ENCODE measurements at regions not wholly inside any gene's neighbourhood (a gene's known extent, or its start where the extent isn't known, plus 50 kb on each side); places are given as distances from the start of the nearest gene placed in this dataset.
"Not testable (repeated sequence)": the region's sequence is repeated elsewhere in the genome, so short reads cannot be mapped to it uniquely, and the experiment has no call there.

- no peak overlapping the region for H3K27ac ChIP-seq (ENCODE audit: low read length)
- H3K27me3 ChIP-seq (ENCODE audit: low read depth, low read length) = no peaks in the 10 kb centered on the region
- no peaks in the 10 kb centered on the region for H3K4me1 ChIP-seq (ENCODE audit: control insufficient read depth in 1 of 2, insufficient read depth in 2 of 2, low read length in 2 of 2)
- H3K36me3 ChIP-seq (ENCODE audit: control insufficient read depth in 1 of 2, insufficient read depth in 2 of 2, low read length in 2 of 2) = no peaks in the 10 kb centered on the region
- no peak overlapping the region for H3K4me3 ChIP-seq (ENCODE audit: low read depth in 1 of 2, low read length in 2 of 2)
- H3K9me3 ChIP-seq (ENCODE audit: control insufficient read depth in 1 of 2, low read length in 2 of 2) = no peaks in the 10 kb centered on the region
Measured at GRCh38 chr13:50613356-50613831, 230.1 kb downstream of the DLEU7 start.

- Histone ChIP-seq H3K4me1 (ENCODE audit: control insufficient read depth in 1 of 2, insufficient read depth in 2 of 2, low read length in 2 of 2) (no peaks in the 10 kb centered on the region), H3K27me3 (ENCODE audit: low read depth, low read length) (no peaks in the 10 kb centered on the region), H3K9me3 (ENCODE audit: control insufficient read depth in 1 of 2, low read length in 2 of 2) (no peaks in the 10 kb centered on the region), H3K4me3 (ENCODE audit: low read depth in 1 of 2, low read length in 2 of 2) (no peak overlapping the region), H3K36me3 (ENCODE audit: control insufficient read depth in 1 of 2, insufficient read depth in 2 of 2, low read length in 2 of 2) (no peaks in the 10 kb centered on the region), H3K27ac (ENCODE audit: low read length) (no peak overlapping the region)
Measured at GRCh38 chr13:50615234-50615633, 228.3 kb downstream of the DLEU7 start.

GRCh38 chr13:50616101-50616500 lies 227.4 kb downstream of the DLEU7 start:
- H3K4me3 ChIP-seq (ENCODE audit: low read depth in 1 of 2, low read length in 2 of 2) = no peak overlapping the region
- no peaks in the 10 kb centered on the region for H3K9me3 ChIP-seq (ENCODE audit: control insufficient read depth in 1 of 2, low read length in 2 of 2)
- no peak overlapping the region for H3K27ac ChIP-seq (ENCODE audit: low read length)
- no peaks in the 10 kb centered on the region for H3K27me3 ChIP-seq (ENCODE audit: low read depth, low read length)
- H3K4me1 ChIP-seq (ENCODE audit: control insufficient read depth in 1 of 2, insufficient read depth in 2 of 2, low read length in 2 of 2) = no peaks in the 10 kb centered on the region
- no peaks in the 10 kb centered on the region for H3K36me3 ChIP-seq (ENCODE audit: control insufficient read depth in 1 of 2, insufficient read depth in 2 of 2, low read length in 2 of 2)

- Histone ChIP-seq H3K27ac (ENCODE audit: low read length) (no peak overlapping the region), H3K4me3 (ENCODE audit: low read depth in 1 of 2, low read length in 2 of 2) (no peak overlapping the region), H3K9me3 (ENCODE audit: control insufficient read depth in 1 of 2, low read length in 2 of 2) (no peaks in the 10 kb centered on the region), H3K36me3 (ENCODE audit: control insufficient read depth in 1 of 2, insufficient read depth in 2 of 2, low read length in 2 of 2) (no peaks in the 10 kb centered on the region), H3K27me3 (ENCODE audit: low read depth, low read length) (no peaks in the 10 kb centered on the region), H3K4me1 (ENCODE audit: control insufficient read depth in 1 of 2, insufficient read depth in 2 of 2, low read length in 2 of 2) (no peaks in the 10 kb centered on the region)
Measured at GRCh38 chr13:50617134-50617721, 226.3 kb downstream of the DLEU7 start.

- Histone ChIP-seq H3K4me1 (ENCODE audit: control insufficient read depth in 1 of 2, insufficient read depth in 2 of 2, low read length in 2 of 2) (no peaks in the 10 kb centered on the region), H3K36me3 (ENCODE audit: control insufficient read depth in 1 of 2, insufficient read depth in 2 of 2, low read length in 2 of 2) (no peaks in the 10 kb centered on the region), H3K27me3 (ENCODE audit: low read depth, low read length) (no peaks in the 10 kb centered on the region), H3K9me3 (ENCODE audit: control insufficient read depth in 1 of 2, low read length in 2 of 2) (no peaks in the 10 kb centered on the region), H3K27ac (ENCODE audit: low read length) (no peak overlapping the region), H3K4me3 (ENCODE audit: low read depth in 1 of 2, low read length in 2 of 2) (no peak overlapping the region)
Measured at GRCh38 chr13:50618206-50618605, 225.3 kb downstream of the DLEU7 start.

- Histone ChIP-seq H3K9me3 (ENCODE audit: control insufficient read depth in 1 of 2, low read length in 2 of 2) (peaks cover 0 to 2% of the 10 kb centered on the region in 2 donors), H3K4me3 (ENCODE audit: low read depth in 1 of 2, low read length in 2 of 2) (no peak overlapping the region), H3K27me3 (ENCODE audit: low read depth, low read length) (no peaks in the 10 kb centered on the region), H3K27ac (ENCODE audit: low read length) (no peak overlapping the region), H3K4me1 (ENCODE audit: control insufficient read depth in 1 of 2, insufficient read depth in 2 of 2, low read length in 2 of 2) (no peaks in the 10 kb centered on the region), H3K36me3 (ENCODE audit: control insufficient read depth in 1 of 2, insufficient read depth in 2 of 2, low read length in 2 of 2) (no peaks in the 10 kb centered on the region)
Measured at GRCh38 chr13:50626101-50626547, 217.4 kb downstream of the DLEU7 start.

GRCh38 chr13:50627111-50627510 lies 216.4 kb downstream of the DLEU7 start:
- peaks cover 0 to 2% of the 10 kb centered on the region in 2 donors for H3K9me3 ChIP-seq (ENCODE audit: control insufficient read depth in 1 of 2, low read length in 2 of 2)
- H3K4me1 ChIP-seq (ENCODE audit: control insufficient read depth in 1 of 2, insufficient read depth in 2 of 2, low read length in 2 of 2) = no peaks in the 10 kb centered on the region
- no peaks in the 10 kb centered on the region for H3K27me3 ChIP-seq (ENCODE audit: low read depth, low read length)
- H3K4me3 ChIP-seq (ENCODE audit: low read depth in 1 of 2, low read length in 2 of 2) = no peak overlapping the region
- H3K36me3 ChIP-seq (ENCODE audit: control insufficient read depth in 1 of 2, insufficient read depth in 2 of 2, low read length in 2 of 2) = no peaks in the 10 kb centered on the region
- H3K27ac ChIP-seq (ENCODE audit: low read length) = no peak overlapping the region

- not testable (repeated sequence) for H3K36me3 ChIP-seq (ENCODE audit: control insufficient read depth in 1 of 2, insufficient read depth in 2 of 2, low read length in 2 of 2); H3K27me3 ChIP-seq (ENCODE audit: low read depth, low read length); H3K27ac ChIP-seq (ENCODE audit: low read length); H3K9me3 ChIP-seq (ENCODE audit: control insufficient read depth in 1 of 2, low read length in 2 of 2); H3K4me3 ChIP-seq (ENCODE audit: low read depth in 1 of 2, low read length in 2 of 2); H3K4me1 ChIP-seq (ENCODE audit: control insufficient read depth in 1 of 2, insufficient read depth in 2 of 2, low read length in 2 of 2)
Measured at GRCh38 chr13:50628512-50628911, 215.0 kb downstream of the DLEU7 start.

GRCh38 chr13:50629497-50629896 lies 214.0 kb downstream of the DLEU7 start:
- no peaks in the 10 kb centered on the region for H3K27me3 ChIP-seq (ENCODE audit: low read depth, low read length)
- H3K4me3 ChIP-seq (ENCODE audit: low read depth in 1 of 2, low read length in 2 of 2) = no peak overlapping the region
- no peak overlapping the region for H3K27ac ChIP-seq (ENCODE audit: low read length)
- H3K4me1 ChIP-seq (ENCODE audit: control insufficient read depth in 1 of 2, insufficient read depth in 2 of 2, low read length in 2 of 2) = no peaks in the 10 kb centered on the region
- H3K9me3 ChIP-seq (ENCODE audit: control insufficient read depth in 1 of 2, low read length in 2 of 2) = peaks cover 0 to 2% of the 10 kb centered on the region in 2 donors
- H3K36me3 ChIP-seq (ENCODE audit: control insufficient read depth in 1 of 2, insufficient read depth in 2 of 2, low read length in 2 of 2) = no peaks in the 10 kb centered on the region

GRCh38 chr13:50629966-50630365 lies 213.5 kb downstream of the DLEU7 start:
- Histone ChIP-seq H3K9me3 (ENCODE audit: control insufficient read depth in 1 of 2, low read length in 2 of 2) (peaks cover 0 to 2% of the 10 kb centered on the region in 2 donors), H3K4me3 (ENCODE audit: low read depth in 1 of 2, low read length in 2 of 2) (no peak overlapping the region), H3K27me3 (ENCODE audit: low read depth, low read length) (no peaks in the 10 kb centered on the region), H3K36me3 (ENCODE audit: control insufficient read depth in 1 of 2, insufficient read depth in 2 of 2, low read length in 2 of 2) (no peaks in the 10 kb centered on the region), H3K4me1 (ENCODE audit: control insufficient read depth in 1 of 2, insufficient read depth in 2 of 2, low read length in 2 of 2) (no peaks in the 10 kb centered on the region), H3K27ac (ENCODE audit: low read length) (no peak overlapping the region)

GRCh38 chr13:50631041-50631440 lies 212.5 kb downstream of the DLEU7 start:
- no peaks in the 10 kb centered on the region for H3K4me1 ChIP-seq (ENCODE audit: control insufficient read depth in 1 of 2, insufficient read depth in 2 of 2, low read length in 2 of 2)
- no peak overlapping the region for H3K4me3 ChIP-seq (ENCODE audit: low read depth in 1 of 2, low read length in 2 of 2)
- H3K9me3 ChIP-seq (ENCODE audit: control insufficient read depth in 1 of 2, low read length in 2 of 2) = peaks cover 0 to 2% of the 10 kb centered on the region in 2 donors
- H3K36me3 ChIP-seq (ENCODE audit: control insufficient read depth in 1 of 2, insufficient read depth in 2 of 2, low read length in 2 of 2) = no peaks in the 10 kb centered on the region
- H3K27ac ChIP-seq (ENCODE audit: low read length) = no peak overlapping the region
- no peaks in the 10 kb centered on the region for H3K27me3 ChIP-seq (ENCODE audit: low read depth, low read length)

GRCh38 chr13:50634339-50634738 lies 209.2 kb downstream of the DLEU7 start:
- Histone ChIP-seq H3K4me3 (ENCODE audit: low read depth in 1 of 2, low read length in 2 of 2) (no peak overlapping the region), H3K36me3 (ENCODE audit: control insufficient read depth in 1 of 2, insufficient read depth in 2 of 2, low read length in 2 of 2) (no peaks in the 10 kb centered on the region), H3K27ac (ENCODE audit: low read length) (no peak overlapping the region)

More at GRCh38 chr13:50634339-50634738, 209.2 kb downstream of the DLEU7 start:
- H3K9me3 ChIP-seq (ENCODE audit: control insufficient read depth in 1 of 2, low read length in 2 of 2) = no peaks in the 10 kb centered on the region
- no peaks in the 10 kb centered on the region for H3K27me3 ChIP-seq (ENCODE audit: low read depth, low read length)
- no peaks in the 10 kb centered on the region for H3K4me1 ChIP-seq (ENCODE audit: control insufficient read depth in 1 of 2, insufficient read depth in 2 of 2, low read length in 2 of 2)

Measured in muscle layer of duodenum (tissue), 2 donors.